Liver (tissue), 8 donors: ENCODE measurements at regions not wholly inside any gene's neighbourhood (a gene's known extent, or its start where the extent isn't known, plus 50 kb on each side); places are given as distances from the start of the nearest gene placed in this dataset.

Experiments
- DNase-seq: peaks from one replicate; pipeline ENCODE4 v3.0.0-alpha.2; 2017; ENCODE audit warnings: low spot score
- H3K27ac ChIP-seq, 2 donors: one replicate each; pipeline ENCODE4 v1.7.0; 2013; ENCODE audit warnings: inconsistent platforms in 2 of 2, low read length in 2 of 2, control low read depth in 1 of 2, low read depth in 1 of 2, mild to moderate bottlenecking in 1 of 2
- H3K27me3 ChIP-seq, 4 donors: one replicate each; pipeline versions ENCODE4 v1.6.1 to v1.7.0; 2013; ENCODE audit warnings: low read length in 3 of 4, inconsistent platforms in 1 of 4, mild to moderate bottlenecking in 1 of 4, moderate library complexity in 1 of 4; ENCODE audit not compliant: control insufficient read depth in 4 of 4, insufficient read depth in 4 of 4
- H3K36me3 ChIP-seq, 4 donors: one replicate each; pipeline versions ENCODE4 v1.6.1 to v1.7.0; 2013; ENCODE audit warnings: low read length in 3 of 4, mild to moderate bottlenecking in 3 of 4, low read depth in 1 of 4, moderate library complexity in 1 of 4; ENCODE audit not compliant: control insufficient read depth in 4 of 4, insufficient read depth in 3 of 4
- H3K4me1 ChIP-seq, 4 donors: one replicate each; pipeline versions ENCODE4 v1.6.1 to v1.7.0; 2013; ENCODE audit warnings: low read length in 3 of 4, mild to moderate bottlenecking in 3 of 4, moderate library complexity in 1 of 4; ENCODE audit not compliant: control insufficient read depth in 4 of 4, insufficient read depth in 4 of 4
- H3K4me3 ChIP-seq, 3 donors: one replicate each; pipeline versions ENCODE4 v1.6.1 to v1.7.0; 2013; ENCODE audit warnings: low read length in 3 of 3, control low read depth in 1 of 3, low read depth in 1 of 3, mild to moderate bottlenecking in 1 of 3
- H3K9ac ChIP-seq, 2 donors: one replicate each; pipeline ENCODE4 v1.7.0; 2013; ENCODE audit warnings: low read length in 2 of 2, mild to moderate bottlenecking in 2 of 2, moderate library complexity in 2 of 2, control low read depth in 1 of 2, low read depth in 1 of 2
- H3K9me3 ChIP-seq, 4 donors: one replicate each; pipeline versions ENCODE4 v1.6.1 to v1.7.0; 2013; ENCODE audit warnings: low read length in 3 of 4; ENCODE audit not compliant: control insufficient read depth in 4 of 4
- ATF3 ChIP-seq: IDR thresholded peaks from 2 replicates; pipeline ENCODE4 v1.6.1; 2016; ENCODE audit warnings: antibody characterized with exemption
- CTCF ChIP-seq: fragments of 150-350 bp; IDR thresholded peaks from 2 replicates; pipeline ENCODE4 v1.5.1; 2017; ENCODE audit warnings: improper control_type of control experiment, low read depth, low read length; ENCODE audit not compliant: missing input control
- EGR1 ChIP-seq, 2 donors: IDR thresholded peaks; 2 replicates each; pipeline ENCODE4 v1.6.1; 2016 to 2018; ENCODE audit warnings: antibody characterized with exemption in 2 of 2, low read depth in 2 of 2
- FOXA1 ChIP-seq: IDR thresholded peaks from 2 replicates; pipeline ENCODE4 v1.6.1; 2016; ENCODE audit warnings: antibody characterized with exemption
- FOXA2 ChIP-seq: IDR thresholded peaks from 2 replicates; pipeline ENCODE4 v1.6.1; 2016; ENCODE audit warnings: antibody characterized with exemption
- GABPA ChIP-seq, 2 donors: IDR thresholded peaks in 1 of 2; conservative IDR thresholded peaks in 1 of 2; 2 replicates each; pipeline ENCODE4 v1.6.1; 2016; ENCODE audit warnings: antibody characterized with exemption in 2 of 2, mild to moderate bottlenecking in 1 of 2, moderate library complexity in 1 of 2
- HNF4A ChIP-seq, 2 donors: conservative IDR thresholded peaks; 2 replicates each; pipeline ENCODE4 v1.6.1; 2016; ENCODE audit warnings: antibody characterized with exemption in 2 of 2, mild to moderate bottlenecking in 2 of 2
- HNF4G ChIP-seq: IDR thresholded peaks from 2 replicates; pipeline ENCODE4 v1.6.1; 2016; ENCODE audit warnings: antibody characterized with exemption
- JUND ChIP-seq, 2 donors: IDR thresholded peaks; 2 replicates each; pipeline ENCODE4 v1.6.1; 2016; ENCODE audit warnings: antibody characterized with exemption in 2 of 2
- MAX ChIP-seq: IDR thresholded peaks from 2 replicates; pipeline ENCODE4 v1.6.1; 2016; ENCODE audit warnings: antibody characterized with exemption
- NR2F2 ChIP-seq: IDR thresholded peaks from 2 replicates; pipeline ENCODE4 v1.6.1; 2016; ENCODE audit warnings: antibody characterized with exemption
- RAD21 ChIP-seq, 2 donors: IDR thresholded peaks; 2 replicates each; pipeline ENCODE4 v1.6.1; 2016; ENCODE audit warnings: antibody characterized with exemption in 2 of 2, mild to moderate bottlenecking in 2 of 2
- RXRA ChIP-seq, 2 donors: IDR thresholded peaks; 2 replicates each; pipeline ENCODE4 v1.6.1; 2017 to 2018; ENCODE audit warnings: antibody characterized with exemption in 2 of 2, mild to moderate bottlenecking in 1 of 2
- SP1 ChIP-seq: IDR thresholded peaks from 2 replicates; pipeline ENCODE4 v1.6.1; 2018; ENCODE audit warnings: antibody characterized with exemption, mild to moderate bottlenecking
- TAF1 ChIP-seq: conservative IDR thresholded peaks from 2 replicates; pipeline ENCODE4 v1.6.1; 2016; ENCODE audit warnings: antibody characterized with exemption, mild to moderate bottlenecking
- YY1 ChIP-seq: IDR thresholded peaks from 2 replicates; pipeline ENCODE4 v1.6.1; 2016; ENCODE audit warnings: antibody characterized with exemption, mild to moderate bottlenecking
- WGBS: extraction: QIAGEN DNeasy Blood & Tissue Kit; methylation state at CpG from one replicate; pipeline ENCODE4 v1.1.7; 2013; 5-methylcytosine and 5-hydroxymethylcytosine counted together
- TF ChIP-seq, protein P1 (sequence below): IDR thresholded peaks from 2 replicates; pipeline ENCODE4 v1.6.1; 2016; ENCODE audit warnings: antibody characterized with exemption
- TF ChIP-seq, protein P2 (sequence below): IDR thresholded peaks from 2 replicates; pipeline ENCODE4 v1.6.1; 2016; ENCODE audit warnings: antibody characterized with exemption, mild to moderate bottlenecking
- donor health status: healthy.
- donor health status: healthy.
- donor health status: healthy.
- donor health status: healthy.
- donor health status: healthy.

DNA sequence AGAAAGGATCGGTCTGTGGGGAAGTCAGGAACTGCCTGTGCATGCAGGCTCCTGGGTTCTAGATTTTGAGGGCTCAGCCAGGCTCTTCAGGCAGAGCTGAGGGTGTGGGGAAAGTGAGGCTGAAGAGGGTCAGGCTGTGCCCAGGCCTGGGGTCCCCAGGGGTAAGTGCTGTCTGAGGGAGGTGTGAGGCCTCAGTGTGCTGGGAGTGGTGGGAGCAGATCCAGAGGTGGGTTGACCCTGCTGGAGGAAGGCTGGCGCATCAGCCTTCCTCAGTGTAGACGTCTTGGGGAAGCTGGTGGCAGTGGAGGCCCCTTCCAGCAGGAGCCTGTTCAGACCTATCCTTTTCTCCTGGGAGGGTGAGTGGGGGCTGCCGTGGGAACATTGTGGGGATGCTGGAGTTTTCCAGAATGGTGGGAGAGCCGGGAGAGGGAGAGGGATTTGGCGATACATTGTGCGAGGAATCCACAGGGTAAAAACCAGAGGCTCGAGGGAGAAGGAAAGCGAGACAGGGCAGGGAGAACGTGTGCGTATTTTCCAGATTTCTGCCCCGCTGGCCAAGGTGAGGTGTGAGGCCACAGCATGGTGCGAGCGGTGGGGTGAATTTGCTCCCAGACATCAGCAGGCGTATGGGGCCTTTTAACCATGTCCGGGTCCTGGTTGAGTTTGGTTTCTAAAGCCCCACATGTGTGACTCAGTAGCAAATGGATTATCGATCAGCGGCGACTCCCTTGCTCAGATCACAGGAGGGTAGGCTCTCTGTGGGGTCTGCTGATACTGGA, 237.7 kb downstream of the TEX29 start (continued):
- TF ChIP-seq FOXA1 (no peak), FOXA2 (no peak), HNF4G (no peak)

DNA sequence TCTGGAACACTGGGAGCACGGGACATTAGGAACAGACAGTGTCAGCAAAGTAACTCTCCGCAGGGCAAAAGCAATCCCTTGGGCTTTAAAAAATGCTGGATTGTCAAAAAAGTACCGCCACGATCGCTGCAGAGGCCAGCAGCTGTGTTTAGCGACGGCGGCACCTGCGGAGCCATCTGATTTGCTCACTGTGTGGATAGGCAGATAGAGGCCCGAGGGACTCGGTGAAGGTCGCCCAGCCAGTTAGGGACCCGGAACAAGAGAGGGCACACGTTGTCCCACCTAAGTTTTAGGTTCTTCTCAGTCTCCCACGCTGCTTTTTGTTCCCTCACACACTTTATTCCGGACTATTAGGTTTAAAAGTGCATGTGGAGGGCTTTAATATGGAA, 238.3 kb downstream of the TEX29 start:
- Histone ChIP-seq H3K9ac (no peak overlapping the region), H3K27ac (no peak overlapping the region), H3K36me3 (no peaks in the 10 kb centered on the region), H3K4me1 (peaks cover 0 to 2% (median 0%) of the 10 kb centered on the region in 4 donors), H3K27me3 (no peaks in the 10 kb centered on the region), H3K9me3 (no peaks in the 10 kb centered on the region), H3K4me3 (no peak overlapping the region)
- no peak for TF ChIP-seq TAF1
- TF ChIP-seq NR2F2 = no peak
- TF ChIP-seq GABPA (IDR thresholded peaks at IDR 0.05 in 1 of 2, conservative IDR thresholded peaks at IDR 0.05 in 1 of 2) = no peak
- TF ChIP-seq, protein P1, sequence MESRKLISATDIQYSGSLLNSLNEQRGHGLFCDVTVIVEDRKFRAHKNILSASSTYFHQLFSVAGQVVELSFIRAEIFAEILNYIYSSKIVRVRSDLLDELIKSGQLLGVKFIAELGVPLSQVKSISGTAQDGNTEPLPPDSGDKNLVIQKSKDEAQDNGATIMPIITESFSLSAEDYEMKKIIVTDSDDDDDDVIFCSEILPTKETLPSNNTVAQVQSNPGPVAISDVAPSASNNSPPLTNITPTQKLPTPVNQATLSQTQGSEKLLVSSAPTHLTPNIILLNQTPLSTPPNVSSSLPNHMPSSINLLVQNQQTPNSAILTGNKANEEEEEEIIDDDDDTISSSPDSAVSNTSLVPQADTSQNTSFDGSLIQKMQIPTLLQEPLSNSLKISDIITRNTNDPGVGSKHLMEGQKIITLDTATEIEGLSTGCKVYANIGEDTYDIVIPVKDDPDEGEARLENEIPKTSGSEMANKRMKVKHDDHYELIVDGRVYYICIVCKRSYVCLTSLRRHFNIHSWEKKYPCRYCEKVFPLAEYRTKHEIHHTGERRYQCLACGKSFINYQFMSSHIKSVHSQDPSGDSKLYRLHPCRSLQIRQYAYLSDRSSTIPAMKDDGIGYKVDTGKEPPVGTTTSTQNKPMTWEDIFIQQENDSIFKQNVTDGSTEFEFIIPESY = no peak
- TF ChIP-seq YY1 = no peak
- TF ChIP-seq EGR1 (IDR thresholded peaks at IDR 0.05; ENCODE audit: low read depth in 2 of 2) = no peak
- WGBS = 89% methylated on average over 16 of the region's 16 CpGs
- DNase-seq = no peak

- Histone ChIP-seq H3K27ac (no peak overlapping the region), H3K4me3 (no peak overlapping the region), H3K9ac (no peak overlapping the region), H3K9me3 (no peaks in the 10 kb centered on the region), H3K4me1 (no peaks in the 10 kb centered on the region), H3K36me3 (no peaks in the 10 kb centered on the region), H3K27me3 (no peaks in the 10 kb centered on the region)
- no peak for DNase-seq
- WGBS = 62% methylated on average over 26 of the region's 26 CpGs
- TF ChIP-seq ATF3 = no peak
- TF ChIP-seq NR2F2 = no peak
- no peak for TF ChIP-seq RAD21 (IDR thresholded peaks at IDR 0.05)
- no peak for TF ChIP-seq EGR1 (IDR thresholded peaks at IDR 0.05; ENCODE audit: low read depth in 2 of 2)
- no peak for TF ChIP-seq FOXA2
- no peak for TF ChIP-seq FOXA1
- no peak for TF ChIP-seq JUND (IDR thresholded peaks at IDR 0.05)
- TF ChIP-seq CTCF = no peak
- no peak for TF ChIP-seq SP1
- no peak for TF ChIP-seq HNF4G
- no peak for TF ChIP-seq MAX
- TF ChIP-seq RXRA (IDR thresholded peaks at IDR 0.05) = no peak
- no peak for TF ChIP-seq TAF1
- TF ChIP-seq HNF4A (conservative IDR thresholded peaks at IDR 0.05) = no peak
- TF ChIP-seq, protein P2, sequence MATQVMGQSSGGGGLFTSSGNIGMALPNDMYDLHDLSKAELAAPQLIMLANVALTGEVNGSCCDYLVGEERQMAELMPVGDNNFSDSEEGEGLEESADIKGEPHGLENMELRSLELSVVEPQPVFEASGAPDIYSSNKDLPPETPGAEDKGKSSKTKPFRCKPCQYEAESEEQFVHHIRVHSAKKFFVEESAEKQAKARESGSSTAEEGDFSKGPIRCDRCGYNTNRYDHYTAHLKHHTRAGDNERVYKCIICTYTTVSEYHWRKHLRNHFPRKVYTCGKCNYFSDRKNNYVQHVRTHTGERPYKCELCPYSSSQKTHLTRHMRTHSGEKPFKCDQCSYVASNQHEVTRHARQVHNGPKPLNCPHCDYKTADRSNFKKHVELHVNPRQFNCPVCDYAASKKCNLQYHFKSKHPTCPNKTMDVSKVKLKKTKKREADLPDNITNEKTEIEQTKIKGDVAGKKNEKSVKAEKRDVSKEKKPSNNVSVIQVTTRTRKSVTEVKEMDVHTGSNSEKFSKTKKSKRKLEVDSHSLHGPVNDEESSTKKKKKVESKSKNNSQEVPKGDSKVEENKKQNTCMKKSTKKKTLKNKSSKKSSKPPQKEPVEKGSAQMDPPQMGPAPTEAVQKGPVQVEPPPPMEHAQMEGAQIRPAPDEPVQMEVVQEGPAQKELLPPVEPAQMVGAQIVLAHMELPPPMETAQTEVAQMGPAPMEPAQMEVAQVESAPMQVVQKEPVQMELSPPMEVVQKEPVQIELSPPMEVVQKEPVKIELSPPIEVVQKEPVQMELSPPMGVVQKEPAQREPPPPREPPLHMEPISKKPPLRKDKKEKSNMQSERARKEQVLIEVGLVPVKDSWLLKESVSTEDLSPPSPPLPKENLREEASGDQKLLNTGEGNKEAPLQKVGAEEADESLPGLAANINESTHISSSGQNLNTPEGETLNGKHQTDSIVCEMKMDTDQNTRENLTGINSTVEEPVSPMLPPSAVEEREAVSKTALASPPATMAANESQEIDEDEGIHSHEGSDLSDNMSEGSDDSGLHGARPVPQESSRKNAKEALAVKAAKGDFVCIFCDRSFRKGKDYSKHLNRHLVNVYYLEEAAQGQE = no peak
- TF ChIP-seq, protein P1 = no peak
- no peak for TF ChIP-seq YY1
Measured at GRCh38 chr13:111559612-111560403, 239.4 kb downstream of the TEX29 start.
